KMS-11 (cell line): ENCODE measurements at regions not wholly inside any gene's neighbourhood (a gene's known extent, or its start where the extent isn't known, plus 50 kb on each side); places are given as distances from the start of the nearest gene placed in this dataset.

ENCODE experiments used
- H2AFZ ChIP-seq: fragments of 200-600 bp; sonication (generic); 2 replicates; pipeline ENCODE4 v1.6.1; 2016; ENCODE audit warnings: antibody characterized with exemption, mixed run types, low read depth
- H3K27ac ChIP-seq: fragments of 200-600 bp; sonication (generic); 2 replicates; pipeline ENCODE4 v1.6.1; 2016; ENCODE audit warnings: mild to moderate bottlenecking, mixed run types
- H3K27me3 ChIP-seq: fragments of 200-600 bp; sonication (generic); 2 replicates; pipeline ENCODE4 v1.6.1; 2017; ENCODE audit warnings: mild to moderate bottlenecking, low read depth, mixed run types, moderate library complexity; ENCODE audit not compliant: insufficient read depth
- H3K36me3 ChIP-seq: fragments of 200-600 bp; sonication (generic); 2 replicates; pipeline ENCODE4 v1.6.1; 2017; ENCODE audit warnings: mild to moderate bottlenecking, mixed run types; ENCODE audit not compliant: insufficient read depth
- H3K4me1 ChIP-seq: fragments of 200-600 bp; sonication (generic); 2 replicates; pipeline ENCODE4 v1.6.1; 2016; ENCODE audit warnings: mild to moderate bottlenecking, low read depth, mixed run types; ENCODE audit not compliant: poor library complexity, severe bottlenecking
- H3K4me2 ChIP-seq: fragments of 200-600 bp; sonication (generic); 2 replicates; pipeline ENCODE4 v1.7.0; 2016; ENCODE audit warnings: mild to moderate bottlenecking, mixed run types
- H3K4me3 ChIP-seq: fragments of 200-600 bp; sonication (generic); IDR thresholded peaks from 2 replicates; pipeline ENCODE4 v1.6.1; 2017; ENCODE audit warnings: low read depth, low read length, mixed read lengths; ENCODE audit not compliant: insufficient read depth
- H3K79me2 ChIP-seq: fragments of 200-600 bp; sonication (generic); 2 replicates; pipeline ENCODE4 v1.6.1; 2016; ENCODE audit warnings: low read depth, mixed run types; ENCODE audit not compliant: insufficient read depth
- H3K9ac ChIP-seq: fragments of 200-600 bp; sonication (generic); 2 replicates; pipeline ENCODE4 v1.6.1; 2016; ENCODE audit warnings: mild to moderate bottlenecking, mixed run types
- H4K20me1 ChIP-seq: fragments of 200-600 bp; sonication (generic); 2 replicates; pipeline ENCODE4 v1.6.1; 2016; ENCODE audit warnings: mild to moderate bottlenecking, mixed run types; ENCODE audit not compliant: insufficient read depth
- CTCF ChIP-seq: fragments of 200-600 bp; sonication (generic); conservative IDR thresholded peaks from 2 replicates; pipeline ENCODE4 v1.6.1; 2017; ENCODE audit warnings: low read depth, mild to moderate bottlenecking, antibody characterized with exemption, low read length, moderate library complexity, mixed read lengths

- no peak overlapping the region for H3K27ac ChIP-seq
- H3K27me3 ChIP-seq: no peaks in the 10 kb centered on the region
- H3K4me3 ChIP-seq: no peak overlapping the region
- no peaks in the 10 kb centered on the region for H3K36me3 ChIP-seq
- no peak overlapping the region for H3K9ac ChIP-seq
- H4K20me1 ChIP-seq: no peaks in the 10 kb centered on the region
- TF ChIP-seq CTCF: no peak
- no peaks in the 10 kb centered on the region for H3K79me2 ChIP-seq
- no peaks in the 10 kb centered on the region for H3K4me1 ChIP-seq
- no peak overlapping the region for H2AFZ ChIP-seq
- no peak overlapping the region for H3K4me2 ChIP-seq
These were observed 126.0 kb downstream of the ST8SIA2 start for GRCh38 chr15:92519709-92520108.
